ENCODE measurements at regions not wholly inside any gene's neighbourhood (a gene's known extent, or its start where the extent isn't known, plus 50 kb on each side); places are given as distances from the start of the nearest gene placed in this dataset.

GRCh38 chr12:115147916-115148315, 463.9 kb upstream of the TBX3 start:
- Mint-ChIP-seq H3K4me1 (ENCODE audit: low read depth) (no peaks in the 10 kb centered on the region), H3K36me3 (ENCODE audit: insufficient read depth in 2 of 2) (no peaks in the 10 kb centered on the region), H3K27ac (no peak overlapping the region), H3K4me3 (no peak overlapping the region), H3K9me3 (peaks cover 3 to 6% of the 10 kb centered on the region in 2 donors), H3K27me3 (ENCODE audit: low read depth) (no peaks in the 10 kb centered on the region)
- DNase-seq (no peak), ATAC-seq (replicated peaks in 1 of 2) (no peak)

GRCh38 chr12:115146453-115146852, 462.5 kb upstream of the TBX3 start:
- H3K27ac Mint-ChIP-seq: no peak overlapping the region

GRCh38 chr12:115144425-115144824, 460.4 kb upstream of the TBX3 start:
- ATAC-seq (replicated peaks in 1 of 2): no peak
- no peak for DNase-seq
- Mint-ChIP-seq H3K4me1 (ENCODE audit: low read depth) (no peaks in the 10 kb centered on the region), H3K4me3 (no peak overlapping the region), H3K27ac (no peak overlapping the region), H3K27me3 (ENCODE audit: low read depth) (no peaks in the 10 kb centered on the region), H3K36me3 (ENCODE audit: insufficient read depth in 2 of 2) (no peaks in the 10 kb centered on the region), H3K9me3 (peaks cover 3 to 4% of the 10 kb centered on the region in 2 donors)

More at GRCh38 chr12:115146453-115146852, 462.5 kb upstream of the TBX3 start:
- Mint-ChIP-seq H3K9me3 (peaks cover 3 to 5% of the 10 kb centered on the region in 2 donors), H3K4me3 (no peak overlapping the region), H3K27me3 (ENCODE audit: low read depth) (no peaks in the 10 kb centered on the region), H3K4me1 (ENCODE audit: low read depth) (no peaks in the 10 kb centered on the region), H3K36me3 (ENCODE audit: insufficient read depth in 2 of 2) (no peaks in the 10 kb centered on the region)
- DNase-seq (no peak), ATAC-seq (replicated peaks in 1 of 2) (no peak)

GRCh38 chr12:115140981-115141655, 457.1 kb upstream of the TBX3 start:
- ATAC-seq (replicated peaks in 1 of 2): no peak
- Mint-ChIP-seq H3K9me3 (peaks cover 4% of the 10 kb centered on the region in 2 donors), H3K4me3 (no peak overlapping the region), H3K27me3 (ENCODE audit: low read depth) (no peaks in the 10 kb centered on the region), H3K36me3 (ENCODE audit: insufficient read depth in 2 of 2) (no peaks in the 10 kb centered on the region), H3K4me1 (ENCODE audit: low read depth) (no peaks in the 10 kb centered on the region), H3K27ac (no peak overlapping the region)
- no peak for DNase-seq

- ATAC-seq (replicated peaks in 1 of 2) (no peak), DNase-seq (no peak)
- Mint-ChIP-seq H3K4me1 (ENCODE audit: low read depth) (no peaks in the 10 kb centered on the region), H3K4me3 (no peak overlapping the region), H3K36me3 (ENCODE audit: insufficient read depth in 2 of 2) (no peaks in the 10 kb centered on the region), H3K9me3 (peaks cover 3 to 8% of the 10 kb centered on the region in 2 donors), H3K27me3 (ENCODE audit: low read depth) (no peaks in the 10 kb centered on the region), H3K27ac (no peak overlapping the region)
Observed at GRCh38 chr12:115137812-115138521, 454.0 kb upstream of the TBX3 start.

GRCh38 chr12:115135800-115136211, 451.8 kb upstream of the TBX3 start:
- ATAC-seq (replicated peaks in 1 of 2) (no peak), DNase-seq (no peak)
- peaks cover 3 to 11% of the 10 kb centered on the region in 2 donors for H3K9me3 Mint-ChIP-seq
- no peaks in the 10 kb centered on the region for H3K27me3 Mint-ChIP-seq (ENCODE audit: low read depth)
- H3K27ac Mint-ChIP-seq: no peak overlapping the region
- H3K36me3 Mint-ChIP-seq (ENCODE audit: insufficient read depth in 2 of 2): no peaks in the 10 kb centered on the region
- no peaks in the 10 kb centered on the region for H3K4me1 Mint-ChIP-seq (ENCODE audit: low read depth)
- no peak overlapping the region for H3K4me3 Mint-ChIP-seq

- no peaks in the 10 kb centered on the region for H3K36me3 Mint-ChIP-seq (ENCODE audit: insufficient read depth in 2 of 2)
- no peaks in the 10 kb centered on the region for H3K27me3 Mint-ChIP-seq (ENCODE audit: low read depth)
- H3K4me1 Mint-ChIP-seq (ENCODE audit: low read depth): no peaks in the 10 kb centered on the region
- peaks cover 5 to 11% of the 10 kb centered on the region in 2 donors for H3K9me3 Mint-ChIP-seq
- no peak overlapping the region for H3K4me3 Mint-ChIP-seq
- no peak for DNase-seq
- no peak for ATAC-seq (replicated peaks in 1 of 2)
- no peak overlapping the region for H3K27ac Mint-ChIP-seq
Observed at GRCh38 chr12:115134298-115134697, 450.3 kb upstream of the TBX3 start.

GRCh38 chr12:115132905-115133304, 448.9 kb upstream of the TBX3 start:
- Mint-ChIP-seq H3K9me3 (peaks cover 5 to 12% of the 10 kb centered on the region in 2 donors), H3K4me1 (ENCODE audit: low read depth) (no peaks in the 10 kb centered on the region), H3K36me3 (ENCODE audit: insufficient read depth in 2 of 2) (no peaks in the 10 kb centered on the region), H3K27me3 (ENCODE audit: low read depth) (no peaks in the 10 kb centered on the region), H3K4me3 (no peak overlapping the region), H3K27ac (no peak overlapping the region)
- DNase-seq: no peak
- ATAC-seq (replicated peaks in 1 of 2): no peak

- H3K36me3 Mint-ChIP-seq (ENCODE audit: insufficient read depth in 2 of 2): no peaks in the 10 kb centered on the region
- H3K27ac Mint-ChIP-seq: no peak overlapping the region
- H3K4me1 Mint-ChIP-seq (ENCODE audit: low read depth): no peaks in the 10 kb centered on the region
- peaks cover 4 to 12% of the 10 kb centered on the region in 2 donors for H3K9me3 Mint-ChIP-seq
- H3K27me3 Mint-ChIP-seq (ENCODE audit: low read depth): no peaks in the 10 kb centered on the region
- H3K4me3 Mint-ChIP-seq: no peak overlapping the region
- DNase-seq (no peak), ATAC-seq (replicated peaks in 1 of 2) (no peak)
Observed at GRCh38 chr12:115132145-115132544, 448.2 kb upstream of the TBX3 start.

GRCh38 chr12:115129727-115130126, 445.8 kb upstream of the TBX3 start:
- H3K4me1 Mint-ChIP-seq (ENCODE audit: low read depth): no peaks in the 10 kb centered on the region
- H3K9me3 Mint-ChIP-seq: peaks cover 2 to 11% of the 10 kb centered on the region in 2 donors
- H3K27me3 Mint-ChIP-seq (ENCODE audit: low read depth): no peaks in the 10 kb centered on the region
- DNase-seq (no peak), ATAC-seq (replicated peaks in 1 of 2) (no peak)
- H3K36me3 Mint-ChIP-seq (ENCODE audit: insufficient read depth in 2 of 2): no peaks in the 10 kb centered on the region
- H3K27ac Mint-ChIP-seq: no peak overlapping the region
- no peak overlapping the region for H3K4me3 Mint-ChIP-seq

GRCh38 chr12:115121053-115121452, 437.1 kb upstream of the TBX3 start:
- no peak overlapping the region for H3K4me3 Mint-ChIP-seq
- ATAC-seq (replicated peaks in 1 of 2): no peak
- no peaks in the 10 kb centered on the region for H3K27me3 Mint-ChIP-seq (ENCODE audit: low read depth)

GRCh38 chr12:115118177-115118724, 434.3 kb upstream of the TBX3 start:
- H3K9me3 Mint-ChIP-seq: peaks cover 7 to 9% of the 10 kb centered on the region in 2 donors
- H3K4me1 Mint-ChIP-seq (ENCODE audit: low read depth): no peaks in the 10 kb centered on the region

More at GRCh38 chr12:115121053-115121452, 437.1 kb upstream of the TBX3 start:
- DNase-seq: no peak
- H3K9me3 Mint-ChIP-seq: peaks cover 7 to 10% of the 10 kb centered on the region in 2 donors
- peaks cover 0 to 5% of the 10 kb centered on the region in 2 donors for H3K36me3 Mint-ChIP-seq (ENCODE audit: insufficient read depth in 2 of 2)
- H3K4me1 Mint-ChIP-seq (ENCODE audit: low read depth): no peaks in the 10 kb centered on the region
- H3K27ac Mint-ChIP-seq: no peak overlapping the region

GRCh38 chr12:115114140-115114539, 430.2 kb upstream of the TBX3 start:
- H3K4me3 Mint-ChIP-seq: no peak overlapping the region
- H3K27me3 Mint-ChIP-seq (ENCODE audit: low read depth): no peaks in the 10 kb centered on the region
- no peak overlapping the region for H3K27ac Mint-ChIP-seq
- H3K4me1 Mint-ChIP-seq (ENCODE audit: low read depth): no peaks in the 10 kb centered on the region
- peaks cover 0 to 5% of the 10 kb centered on the region in 2 donors for H3K36me3 Mint-ChIP-seq (ENCODE audit: insufficient read depth in 2 of 2)
- H3K9me3 Mint-ChIP-seq: peaks cover 5 to 9% of the 10 kb centered on the region in 2 donors
- ATAC-seq (replicated peaks in 1 of 2): no peak
- no peak for DNase-seq

More at GRCh38 chr12:115118177-115118724, 434.3 kb upstream of the TBX3 start:
- Mint-ChIP-seq H3K27ac (no peak overlapping the region), H3K27me3 (ENCODE audit: low read depth) (no peaks in the 10 kb centered on the region), H3K36me3 (ENCODE audit: insufficient read depth in 2 of 2) (peaks cover 0 to 5% of the 10 kb centered on the region in 2 donors), H3K4me3 (no peak overlapping the region)
- DNase-seq: no peak
- ATAC-seq (replicated peaks in 1 of 2): no peak
